Activated CD4-positive, alpha-beta T cell treated with anti-CD3 and anti-CD28 coated beads for 1 hour (primary cell): ENCODE measurements at regions not wholly inside any gene's neighbourhood (a gene's known extent, or its start where the extent isn't known, plus 50 kb on each side); places are given as distances from the start of the nearest gene placed in this dataset.

ENCODE experiments used
- DNase-seq: peaks from one replicate; pipeline ENCODE4 v3.0.0-alpha.2; 2020

- no peak for DNase-seq
Measured at GRCh38 chr2:180443888-180444287, 436.8 kb upstream of the CWC22 start.

- no peak for DNase-seq
Measured at GRCh38 chr2:180442860-180443644, 436.0 kb upstream of the CWC22 start.

- DNase-seq, result no peak
Measured at GRCh38 chr2:180419212-180419611, 412.1 kb upstream of the CWC22 start.

GRCh38 chr2:180416627-180417026 lies 409.5 kb upstream of the CWC22 start:
- no peak for DNase-seq

GRCh38 chr2:180413336-180413735 lies 406.2 kb upstream of the CWC22 start:
- no peak for DNase-seq

GRCh38 chr2:180412219-180412618 lies 405.1 kb upstream of the CWC22 start:
- DNase-seq, result no peak

GRCh38 chr2:180411661-180412060 lies 404.6 kb upstream of the CWC22 start:
- no peak for DNase-seq

- no peak for DNase-seq
Measured at GRCh38 chr2:180406687-180407086, 399.6 kb upstream of the CWC22 start.

- no peak for DNase-seq
Measured at GRCh38 chr2:180405520-180405919, 398.4 kb upstream of the CWC22 start.

GRCh38 chr2:180394305-180394704 lies 387.2 kb upstream of the CWC22 start:
- no peak for DNase-seq

- no peak for DNase-seq
Measured at GRCh38 chr2:180385601-180386201, 378.6 kb upstream of the CWC22 start.

- DNase-seq, result no peak
Measured at GRCh38 chr2:180376066-180376465, 369.0 kb upstream of the CWC22 start.

GRCh38 chr2:180374502-180375281 lies 367.6 kb upstream of the CWC22 start:
- DNase-seq, result no peak

GRCh38 chr2:180370511-180371205 lies 363.6 kb upstream of the CWC22 start:
- no peak for DNase-seq

GRCh38 chr2:180368881-180369280 lies 361.8 kb upstream of the CWC22 start:
- no peak for DNase-seq

- no peak for DNase-seq
Measured at GRCh38 chr2:180367815-180368214, 360.7 kb upstream of the CWC22 start.

- no peak for DNase-seq
Measured at GRCh38 chr2:180366481-180366880, 359.4 kb upstream of the CWC22 start.

- no peak for DNase-seq
Measured at GRCh38 chr2:180364719-180365118, 357.6 kb upstream of the CWC22 start.

GRCh38 chr2:180360283-180360618 lies 353.2 kb upstream of the CWC22 start:
- no peak for DNase-seq

- no peak for DNase-seq
Measured at GRCh38 chr2:180359522-180360282, 352.6 kb upstream of the CWC22 start.

GRCh38 chr2:180358458-180358857 lies 351.4 kb upstream of the CWC22 start:
- no peak for DNase-seq

- DNase-seq, result no peak
Measured at GRCh38 chr2:180356676-180357075, 349.6 kb upstream of the CWC22 start.

GRCh38 chr2:180352620-180353019 lies 345.5 kb upstream of the CWC22 start:
- no peak for DNase-seq
